ENCODE measurements at regions not wholly inside any gene's neighbourhood (a gene's known extent, or its start where the extent isn't known, plus 50 kb on each side); places are given as distances from the start of the nearest gene placed in this dataset.

- no peaks in the 10 kb centered on the region for H4K20me1 ChIP-seq (ENCODE audit: insufficient read depth, low read length)
- H3K79me2 ChIP-seq (ENCODE audit: low read length), result no peaks in the 10 kb centered on the region
- H3K9ac ChIP-seq (ENCODE audit: low read length), result no peak overlapping the region
- no peaks in the 10 kb centered on the region for H3K9me3 ChIP-seq (ENCODE audit: insufficient read depth, low read length)
- no peaks in the 10 kb centered on the region for H3K27me3 ChIP-seq (ENCODE audit: low read depth, low read length)
- H2AFZ ChIP-seq (ENCODE audit: low read depth, low read length), result no peak overlapping the region
- peaks cover 46% of the 10 kb centered on the region for H3K4me1 ChIP-seq (ENCODE audit: low read length)
- peak overlapping the region; percentile 73; the same call in 1 of the 2 replicates for H3K4me2 ChIP-seq (ENCODE audit: low read length)
- TF ChIP-seq, protein P1, sequence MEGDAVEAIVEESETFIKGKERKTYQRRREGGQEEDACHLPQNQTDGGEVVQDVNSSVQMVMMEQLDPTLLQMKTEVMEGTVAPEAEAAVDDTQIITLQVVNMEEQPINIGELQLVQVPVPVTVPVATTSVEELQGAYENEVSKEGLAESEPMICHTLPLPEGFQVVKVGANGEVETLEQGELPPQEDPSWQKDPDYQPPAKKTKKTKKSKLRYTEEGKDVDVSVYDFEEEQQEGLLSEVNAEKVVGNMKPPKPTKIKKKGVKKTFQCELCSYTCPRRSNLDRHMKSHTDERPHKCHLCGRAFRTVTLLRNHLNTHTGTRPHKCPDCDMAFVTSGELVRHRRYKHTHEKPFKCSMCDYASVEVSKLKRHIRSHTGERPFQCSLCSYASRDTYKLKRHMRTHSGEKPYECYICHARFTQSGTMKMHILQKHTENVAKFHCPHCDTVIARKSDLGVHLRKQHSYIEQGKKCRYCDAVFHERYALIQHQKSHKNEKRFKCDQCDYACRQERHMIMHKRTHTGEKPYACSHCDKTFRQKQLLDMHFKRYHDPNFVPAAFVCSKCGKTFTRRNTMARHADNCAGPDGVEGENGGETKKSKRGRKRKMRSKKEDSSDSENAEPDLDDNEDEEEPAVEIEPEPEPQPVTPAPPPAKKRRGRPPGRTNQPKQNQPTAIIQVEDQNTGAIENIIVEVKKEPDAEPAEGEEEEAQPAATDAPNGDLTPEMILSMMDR (IDR thresholded peaks at IDR 0.05; ENCODE audit: low read depth, low read length), result no peak
- H3K4me3 ChIP-seq (ENCODE audit: low read length), result no peak overlapping the region
- peak overlapping the region; percentile 83; the same call in 1 of the 2 replicates for H3K27ac ChIP-seq (ENCODE audit: low read length)
- no peaks in the 10 kb centered on the region for H3K36me3 ChIP-seq (replicated peaks; ENCODE audit: low read depth, low read length)
Measured at GRCh38 chr13:34039678-34040077, 221.7 kb downstream of the RFC3 start.

- Histone ChIP-seq H3K27ac (ENCODE audit: low read length) (no peak overlapping the region), H3K4me2 (ENCODE audit: low read length) (no peak overlapping the region), H3K4me1 (ENCODE audit: low read length) (peaks cover 46% of the 10 kb centered on the region), H3K9me3 (ENCODE audit: insufficient read depth, low read length) (no peaks in the 10 kb centered on the region), H3K9ac (ENCODE audit: low read length) (no peak overlapping the region), H4K20me1 (ENCODE audit: insufficient read depth, low read length) (no peaks in the 10 kb centered on the region), H3K27me3 (ENCODE audit: low read depth, low read length) (no peaks in the 10 kb centered on the region), H3K79me2 (ENCODE audit: low read length) (no peaks in the 10 kb centered on the region), H3K4me3 (ENCODE audit: low read length) (no peak overlapping the region), H3K36me3 (replicated peaks; ENCODE audit: low read depth, low read length) (no peaks in the 10 kb centered on the region), H2AFZ (ENCODE audit: low read depth, low read length) (no peak overlapping the region)
- TF ChIP-seq, protein P1 (IDR thresholded peaks at IDR 0.05; ENCODE audit: low read depth, low read length), result no peak
Measured at GRCh38 chr13:34040863-34041262, 222.9 kb downstream of the RFC3 start.

DNA sequence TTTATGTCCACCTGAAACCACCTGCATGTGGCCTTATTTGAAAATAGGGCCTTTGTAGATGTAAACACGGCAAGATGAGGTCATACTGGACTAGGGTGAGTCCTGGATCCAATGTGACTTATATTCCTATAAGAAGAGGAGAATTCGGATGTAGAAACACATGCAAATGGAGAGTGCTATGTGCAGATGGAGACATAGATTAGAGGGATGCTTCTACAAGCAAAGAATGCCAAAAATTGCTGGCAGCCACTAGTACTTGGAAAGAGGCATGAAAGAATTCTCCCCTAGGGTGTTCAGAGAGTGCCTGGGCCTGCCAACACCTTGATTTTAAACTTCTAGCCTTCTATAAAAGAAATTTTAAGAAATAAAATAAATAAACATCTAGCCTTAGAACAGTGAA, 226.1 kb downstream of the RFC3 start:
- no peak overlapping the region for H3K4me2 ChIP-seq (ENCODE audit: low read length)
- no peak overlapping the region for H3K27ac ChIP-seq (ENCODE audit: low read length)

GRCh38 chr13:34044660-34045080, 226.7 kb downstream of the RFC3 start:
- Histone ChIP-seq H3K9ac (ENCODE audit: low read length) (no peak overlapping the region), H3K4me2 (ENCODE audit: low read length) (no peak overlapping the region), H3K79me2 (ENCODE audit: low read length) (no peaks in the 10 kb centered on the region), H2AFZ (ENCODE audit: low read depth, low read length) (no peak overlapping the region), H4K20me1 (ENCODE audit: insufficient read depth, low read length) (no peaks in the 10 kb centered on the region), H3K36me3 (replicated peaks; ENCODE audit: low read depth, low read length) (no peaks in the 10 kb centered on the region), H3K27me3 (ENCODE audit: low read depth, low read length) (no peaks in the 10 kb centered on the region), H3K4me3 (ENCODE audit: low read length) (no peak overlapping the region), H3K27ac (ENCODE audit: low read length) (no peak overlapping the region), H3K4me1 (ENCODE audit: low read length) (peaks cover 17% of the 10 kb centered on the region), H3K9me3 (ENCODE audit: insufficient read depth, low read length) (no peaks in the 10 kb centered on the region)
- TF ChIP-seq EZH2phosphoT487 (IDR thresholded peaks at IDR 0.05; ENCODE audit: low read depth), result no peak
- TF ChIP-seq, protein P1 (IDR thresholded peaks at IDR 0.05; ENCODE audit: low read depth, low read length), result no peak

More for the DNA sequence above, 226.1 kb downstream of the RFC3 start:
- no peak overlapping the region for H3K4me3 ChIP-seq (ENCODE audit: low read length)
- no peaks in the 10 kb centered on the region for H4K20me1 ChIP-seq (ENCODE audit: insufficient read depth, low read length)
- H3K36me3 ChIP-seq (replicated peaks; ENCODE audit: low read depth, low read length), result no peaks in the 10 kb centered on the region
- no peaks in the 10 kb centered on the region for H3K9me3 ChIP-seq (ENCODE audit: insufficient read depth, low read length)
- TF ChIP-seq, protein P1 (IDR thresholded peaks at IDR 0.05; ENCODE audit: low read depth, low read length), result no peak
- no peak overlapping the region for H2AFZ ChIP-seq (ENCODE audit: low read depth, low read length)
- H3K9ac ChIP-seq (ENCODE audit: low read length), result no peak overlapping the region
- H3K4me1 ChIP-seq (ENCODE audit: low read length), result peaks cover 23% of the 10 kb centered on the region
- H3K79me2 ChIP-seq (ENCODE audit: low read length), result no peaks in the 10 kb centered on the region
- no peaks in the 10 kb centered on the region for H3K27me3 ChIP-seq (ENCODE audit: low read depth, low read length)

All from OCI-LY3 (cell line).